H9 (cell line): ENCODE measurements at regions not wholly inside any gene's neighbourhood (a gene's known extent, or its start where the extent isn't known, plus 50 kb on each side); places are given as distances from the start of the nearest gene placed in this dataset.

ENCODE experiments used
- DNase-seq: peaks from one replicate; pipeline ENCODE4 v3.0.0-alpha.2; 2017
- H2AFZ ChIP-seq: one replicate; pipeline ENCODE4 v1.6.1; 2013; ENCODE audit warnings: mild to moderate bottlenecking, low read length, control low read depth, moderate library complexity
- H2AK5ac ChIP-seq: 2 replicates; pipeline ENCODE4 v1.6.1; 2013; ENCODE audit warnings: low read length, control low read depth, mixed read lengths; ENCODE audit not compliant: insufficient read length
- H2BK120ac ChIP-seq: one replicate; pipeline ENCODE4 v1.6.1; 2013; ENCODE audit warnings: low read depth, mild to moderate bottlenecking, low read length, control low read depth, inconsistent platforms; ENCODE audit not compliant: poor library complexity, severe bottlenecking
- H2BK12ac ChIP-seq: 2 replicates; pipeline ENCODE4 v1.6.1; 2013; ENCODE audit warnings: low read length, control low read depth, mixed read lengths, low read depth; ENCODE audit not compliant: insufficient read length
- H2BK15ac ChIP-seq: 2 replicates; pipeline ENCODE4 v1.6.1; 2013; ENCODE audit warnings: low read depth, low read length, control low read depth
- H2BK20ac ChIP-seq: one replicate; pipeline ENCODE4 v1.6.1; 2013; ENCODE audit warnings: low read depth, mild to moderate bottlenecking, low read length, control low read depth, inconsistent platforms; ENCODE audit not compliant: poor library complexity, severe bottlenecking
- H2BK5ac ChIP-seq: 2 replicates; pipeline ENCODE4 v1.6.1; 2013; ENCODE audit warnings: low read length, control low read depth, mixed read lengths; ENCODE audit not compliant: insufficient read length
- H3K14ac ChIP-seq: 2 replicates; pipeline ENCODE4 v1.6.1; 2013; ENCODE audit warnings: low read length, control low read depth; ENCODE audit not compliant: insufficient read depth
- H3K18ac ChIP-seq: 2 replicates; pipeline ENCODE4 v1.6.1; 2013; ENCODE audit warnings: low read depth, mild to moderate bottlenecking, mixed read lengths, low read length, control low read depth; ENCODE audit not compliant: insufficient read length
- H3K23ac ChIP-seq: 2 replicates; pipeline ENCODE4 v1.6.1; 2013; ENCODE audit warnings: low read length, control low read depth, mixed read lengths, low read depth; ENCODE audit not compliant: insufficient read length
- H3K23me2 ChIP-seq: 2 replicates; pipeline ENCODE4 v1.6.1; 2013; ENCODE audit warnings: low read depth, mild to moderate bottlenecking, mixed read lengths, low read length, control low read depth; ENCODE audit not compliant: insufficient read length, poor library complexity, severe bottlenecking
- H3K27ac ChIP-seq: 2 replicates; pipeline ENCODE4 v1.5.1; 2013; ENCODE audit warnings: low read length, control low read depth, mixed read lengths, low read depth; ENCODE audit not compliant: insufficient read length
- H3K27me3 ChIP-seq: 2 replicates; pipeline ENCODE4 v1.6.1; 2013; ENCODE audit warnings: low read length, control low read depth, inconsistent platforms; ENCODE audit not compliant: insufficient read depth
- H3K4ac ChIP-seq: 2 replicates; pipeline ENCODE4 v1.6.1; 2013; ENCODE audit warnings: low read depth, mild to moderate bottlenecking, control low read depth, inconsistent platforms, low read length, moderate library complexity
- H3K4me1 ChIP-seq: 2 replicates; pipeline ENCODE4 v1.6.1; 2013; ENCODE audit warnings: low read length, control low read depth, inconsistent platforms; ENCODE audit not compliant: insufficient read depth
- H3K4me2 ChIP-seq: 2 replicates; pipeline ENCODE4 v1.6.1; 2013; ENCODE audit warnings: low read length, control low read depth, mixed read lengths; ENCODE audit not compliant: insufficient read length, insufficient read depth
- H3K56ac ChIP-seq: 2 replicates; pipeline ENCODE4 v1.6.1; 2013; ENCODE audit warnings: low read depth, mild to moderate bottlenecking, mixed read lengths, low read length, control low read depth; ENCODE audit not compliant: insufficient read length
- H3K79me1 ChIP-seq: 2 replicates; pipeline ENCODE4 v1.6.1; 2013; ENCODE audit warnings: low read depth, mild to moderate bottlenecking, moderate library complexity, low read length, control low read depth, inconsistent platforms; ENCODE audit not compliant: insufficient read depth, poor library complexity, severe bottlenecking
- H3K79me2 ChIP-seq: 2 replicates; pipeline ENCODE4 v1.6.1; 2013; ENCODE audit warnings: low read length, control low read depth, inconsistent platforms; ENCODE audit not compliant: insufficient read depth
- H3K9ac ChIP-seq: 2 replicates; pipeline ENCODE4 v1.6.1; 2013; ENCODE audit warnings: low read length, control low read depth, mixed read lengths; ENCODE audit not compliant: insufficient read length; ENCODE audit errors: extremely low read depth
- H3K9me3 ChIP-seq: one replicate; pipeline ENCODE4 v1.6.1; 2013; ENCODE audit warnings: low read depth, low read length, inconsistent platforms; ENCODE audit not compliant: control insufficient read depth
- H3T11ph ChIP-seq: one replicate; pipeline ENCODE4 v1.6.1; 2013; ENCODE audit warnings: mild to moderate bottlenecking, low read length, control low read depth, inconsistent platforms
- H4K20me1 ChIP-seq: one replicate; pipeline ENCODE4 v1.6.1; 2013; ENCODE audit not compliant: control insufficient read depth, insufficient read length, insufficient read depth
- H4K5ac ChIP-seq: 2 replicates; pipeline ENCODE4 v1.6.1; 2013; ENCODE audit warnings: low read depth, mild to moderate bottlenecking, mixed read lengths, low read length, control low read depth; ENCODE audit not compliant: insufficient read length
- H4K8ac ChIP-seq: replicated peaks from 2 replicates; pipeline ENCODE4 v1.6.1; 2013; ENCODE audit warnings: low read length, control low read depth, mixed read lengths, low read depth; ENCODE audit not compliant: insufficient read length
- H4K91ac ChIP-seq: 2 replicates; pipeline ENCODE4 v1.6.1; 2013; ENCODE audit warnings: low read depth, mild to moderate bottlenecking, moderate library complexity, mixed read lengths, low read length, control low read depth; ENCODE audit not compliant: insufficient read length
- H3K27ac Mint-ChIP-seq, 3 experiments: 2 replicates in 2 of 3; 3 replicates in 1 of 3; pipeline ENCODE4 v1.8.0; 2020 to 2021; ENCODE audit warnings: mixed read lengths in 3 of 3, mild to moderate bottlenecking in 1 of 3, moderate library complexity in 1 of 3
- H3K27me3 Mint-ChIP-seq: 2 replicates; pipeline ENCODE4 v1.8.0; 2021; ENCODE audit warnings: low read depth, mild to moderate bottlenecking, moderate library complexity, mixed read lengths
- H3K36me3 Mint-ChIP-seq, 3 experiments: 2 replicates in 2 of 3; 3 replicates in 1 of 3; pipeline ENCODE4 v1.8.0; 2020 to 2021; ENCODE audit warnings: low read depth in 3 of 3, mixed read lengths in 3 of 3; ENCODE audit not compliant: insufficient read depth in 1 of 3
- H3K4me1 Mint-ChIP-seq, 2 experiments: 2 replicates each; pipeline ENCODE4 v1.8.0; 2020; ENCODE audit warnings: mixed read lengths in 2 of 2
- H3K4me3 Mint-ChIP-seq, 2 experiments: 2 replicates in 1 of 2; 3 replicates in 1 of 2; pipeline ENCODE4 v1.8.0; 2020 to 2021; ENCODE audit warnings: mild to moderate bottlenecking in 2 of 2, mixed read lengths in 2 of 2, moderate library complexity in 1 of 2
- H3K9me3 Mint-ChIP-seq, 2 experiments: 2 replicates in 1 of 2; 3 replicates in 1 of 2; pipeline ENCODE4 v1.8.0; 2020; ENCODE audit warnings: mild to moderate bottlenecking in 2 of 2, mixed read lengths in 2 of 2, moderate library complexity in 1 of 2
- CTCF ChIP-seq: fragments of 200-600 bp; sonication (generic); conservative IDR thresholded peaks from 3 replicates; pipeline ENCODE4 v1.8.0; 2021; ENCODE audit warnings: antibody characterized with exemption, mild to moderate bottlenecking
- WGBS: extraction: QIAGEN DNeasy Blood & Tissue Kit; methylation state at CpG from one replicate; pipeline ENCODE4 v1.1.7; 2013; ENCODE audit warnings: missing lambda C conversion rate, low lambda C conversion rate, mixed read lengths; ENCODE audit not compliant: insufficient read length; ENCODE audit errors: extremely low coverage; 5-methylcytosine and 5-hydroxymethylcytosine counted together

DNA sequence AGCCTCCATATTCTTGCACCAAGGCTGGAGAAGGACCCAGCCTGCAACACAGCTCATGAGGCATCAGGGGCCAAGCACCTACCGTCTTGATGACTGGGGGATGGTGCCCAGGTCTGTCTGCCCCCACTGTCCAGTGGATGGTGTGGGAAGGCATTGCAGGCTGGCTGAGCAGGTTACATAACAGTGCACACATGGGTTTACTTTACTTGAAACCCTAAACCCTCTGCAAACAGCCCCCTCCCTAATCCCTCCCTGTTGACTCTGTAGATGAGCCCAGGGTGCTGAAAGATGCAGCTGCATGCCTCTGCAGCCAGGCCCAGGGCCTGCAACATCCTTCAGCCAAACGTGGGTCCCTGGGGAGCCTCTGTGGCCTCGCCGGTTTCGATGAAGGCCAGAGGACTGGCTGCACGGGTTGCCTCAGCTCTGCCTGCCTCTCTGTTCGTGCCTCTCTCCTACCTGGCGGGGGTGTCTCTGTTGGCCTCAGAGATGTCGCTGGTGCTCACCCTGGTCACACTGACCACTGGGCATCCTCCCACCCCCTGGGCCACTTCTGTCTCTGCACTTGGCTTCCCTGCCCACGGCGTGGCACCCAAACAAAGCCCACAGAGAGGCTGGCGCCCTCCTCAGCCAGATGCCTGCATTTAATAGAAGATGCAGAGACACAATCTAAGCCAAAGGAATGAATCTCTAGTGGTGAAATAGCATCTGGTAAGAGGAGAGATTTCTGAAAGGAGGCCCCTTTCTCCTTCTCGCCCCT, 95.1 kb downstream of the METRNL start:
- no peak overlapping the region for H3K4me2 ChIP-seq
- peaks cover 0 to 6% of the 10 kb centered on the region in 2 experiments; a peak in 3 of 5 replicates for H3K9me3 Mint-ChIP-seq
- no peak overlapping the region for H2BK12ac ChIP-seq
- TF ChIP-seq CTCF: no peak
- H4K5ac ChIP-seq: no peak overlapping the region
- no peaks in the 10 kb centered on the region for H3K9me3 ChIP-seq
- no peaks in the 10 kb centered on the region for H3K79me1 ChIP-seq
- no peak overlapping the region for H3K9ac ChIP-seq
- H3K4ac ChIP-seq: no peak overlapping the region
- no peaks in the 10 kb centered on the region for H3K79me2 ChIP-seq
- no peaks in the 10 kb centered on the region for H3K4me1 ChIP-seq
- no peak overlapping the region for H4K91ac ChIP-seq
- H2BK20ac ChIP-seq: no peak overlapping the region
- no peak overlapping the region; a peak in 1 of 7 replicates for H3K27ac Mint-ChIP-seq
- no peak overlapping the region for H3K4me3 Mint-ChIP-seq
- no peak overlapping the region; the same call in 1 of the 2 replicates for H3K14ac ChIP-seq
- H2AFZ ChIP-seq: no peak overlapping the region
- no peak overlapping the region for H3K23ac ChIP-seq
- no peaks in the 10 kb centered on the region for H4K20me1 ChIP-seq
- no peaks in the 10 kb centered on the region; a peak in 1 of 7 replicates for H3K36me3 Mint-ChIP-seq
- DNase-seq: peak; percentile 29
- no peak overlapping the region for H2BK120ac ChIP-seq
- no peaks in the 10 kb centered on the region for H3K23me2 ChIP-seq
- WGBS: no CpG with 5 or more reads among the region's 13 CpGs
- no peak overlapping the region for H3K18ac ChIP-seq
- no peak overlapping the region for H2BK5ac ChIP-seq
- peaks cover 6 to 13% of the 10 kb centered on the region in 2 experiments for H3K4me1 Mint-ChIP-seq
- no peak overlapping the region for H3K56ac ChIP-seq
- H2AK5ac ChIP-seq: no peak overlapping the region
- H3K27ac ChIP-seq: no peak overlapping the region
- no peak overlapping the region for H3T11ph ChIP-seq
- no peak overlapping the region for H4K8ac ChIP-seq
- H2BK15ac ChIP-seq: no peak overlapping the region
- peaks cover 5% of the 10 kb centered on the region for H3K27me3 Mint-ChIP-seq
- H3K27me3 ChIP-seq: no peaks in the 10 kb centered on the region
